ENCODE measurements at regions not wholly inside any gene's neighbourhood (a gene's known extent, or its start where the extent isn't known, plus 50 kb on each side); places are given as distances from the start of the nearest gene placed in this dataset.

DNA sequence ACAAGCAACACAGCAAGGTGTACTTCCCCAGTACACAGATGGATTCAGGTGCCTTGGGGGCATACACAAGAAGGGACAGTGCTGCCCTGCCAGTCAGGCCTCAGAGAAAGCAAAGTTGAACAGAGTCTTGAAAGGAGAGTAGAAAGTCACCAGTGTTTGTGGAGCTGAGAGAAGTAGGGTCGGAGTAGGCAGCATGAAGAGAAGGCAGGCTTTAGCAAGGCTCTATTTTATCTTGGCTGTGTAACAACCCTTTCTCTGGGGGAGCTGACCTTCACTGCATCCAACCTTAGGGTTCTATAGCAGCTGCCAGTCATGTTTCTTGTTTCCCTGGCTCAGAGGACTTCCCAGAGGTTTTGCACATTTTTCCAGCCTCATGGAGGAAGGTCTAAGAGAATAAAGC is 77.4 kb upstream of the BLID start:
- Histone ChIP-seq H3K27me3 (replicated peaks; ENCODE audit: control insufficient read depth, insufficient read depth, low read length) (no peaks in the 10 kb centered on the region), H3K36me3 (ENCODE audit: control insufficient read depth, insufficient read depth, low read length) (no peaks in the 10 kb centered on the region), H3K9me3 (no peaks in the 10 kb centered on the region), H3K4me3 (ENCODE audit: low read depth, low read length) (no peak overlapping the region), H3K4me1 (no peaks in the 10 kb centered on the region)
- CTCF ChIA-PET = no interaction called here
- TF ChIP-seq, protein P1, sequence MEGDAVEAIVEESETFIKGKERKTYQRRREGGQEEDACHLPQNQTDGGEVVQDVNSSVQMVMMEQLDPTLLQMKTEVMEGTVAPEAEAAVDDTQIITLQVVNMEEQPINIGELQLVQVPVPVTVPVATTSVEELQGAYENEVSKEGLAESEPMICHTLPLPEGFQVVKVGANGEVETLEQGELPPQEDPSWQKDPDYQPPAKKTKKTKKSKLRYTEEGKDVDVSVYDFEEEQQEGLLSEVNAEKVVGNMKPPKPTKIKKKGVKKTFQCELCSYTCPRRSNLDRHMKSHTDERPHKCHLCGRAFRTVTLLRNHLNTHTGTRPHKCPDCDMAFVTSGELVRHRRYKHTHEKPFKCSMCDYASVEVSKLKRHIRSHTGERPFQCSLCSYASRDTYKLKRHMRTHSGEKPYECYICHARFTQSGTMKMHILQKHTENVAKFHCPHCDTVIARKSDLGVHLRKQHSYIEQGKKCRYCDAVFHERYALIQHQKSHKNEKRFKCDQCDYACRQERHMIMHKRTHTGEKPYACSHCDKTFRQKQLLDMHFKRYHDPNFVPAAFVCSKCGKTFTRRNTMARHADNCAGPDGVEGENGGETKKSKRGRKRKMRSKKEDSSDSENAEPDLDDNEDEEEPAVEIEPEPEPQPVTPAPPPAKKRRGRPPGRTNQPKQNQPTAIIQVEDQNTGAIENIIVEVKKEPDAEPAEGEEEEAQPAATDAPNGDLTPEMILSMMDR (IDR thresholded peaks at IDR 0.05; ENCODE audit: insufficient read depth in 1 of 2, low read depth in 1 of 2, low read length in 1 of 2, severe bottlenecking in 1 of 2, unreplicated experiment in 1 of 2) = no peak
- Mint-ChIP-seq H3K36me3 (ENCODE audit: insufficient read depth, unreplicated experiment) (no peaks in the 10 kb centered on the region), H3K4me3 (ENCODE audit: unreplicated experiment) (no peak overlapping the region), H3K9me3 (ENCODE audit: unreplicated experiment) (no peaks in the 10 kb centered on the region), H3K27ac (ENCODE audit: unreplicated experiment) (no peak overlapping the region), H3K27me3 (ENCODE audit: insufficient read depth, unreplicated experiment) (peaks cover 20% of the 10 kb centered on the region), H3K4me1 (ENCODE audit: low read depth, unreplicated experiment) (no peaks in the 10 kb centered on the region)
- POLR2A ChIA-PET = no interaction called here
- no peak for DNase-seq
- BruUV-seq (replicated peaks) = no TSS peak
- intact Hi-C loops (cut with micrococcal nuclease; ENCODE audit: unreplicated experiment) = no loop called here

DNA sequence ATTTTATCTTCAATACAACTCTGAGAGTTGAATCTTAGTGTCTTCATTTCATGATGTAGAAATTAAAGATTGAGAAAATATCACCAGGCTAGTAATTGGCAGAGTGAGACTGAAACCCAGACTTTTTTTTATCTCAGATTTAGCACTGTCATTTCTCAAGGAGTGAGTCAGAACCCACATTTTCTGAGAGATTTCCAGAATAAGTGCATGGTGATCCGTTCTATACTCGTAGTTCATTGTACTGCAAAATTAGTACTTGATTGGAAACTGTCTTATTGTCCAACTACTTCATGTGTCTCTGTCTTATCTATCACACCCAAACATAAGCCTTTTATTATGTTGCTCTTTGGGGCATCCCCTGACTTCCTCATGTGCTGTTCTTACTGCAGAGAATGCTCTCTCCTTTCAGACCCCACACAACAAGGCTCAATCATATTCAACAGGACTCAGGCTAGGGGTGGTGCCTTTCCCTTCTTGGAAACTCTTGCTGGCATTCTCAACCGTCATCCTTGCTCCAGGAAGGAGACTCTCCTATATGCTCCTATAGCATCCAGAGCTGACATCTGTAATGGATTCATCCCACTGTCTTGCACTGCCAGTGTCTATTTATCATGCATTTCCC is 76.7 kb upstream of the BLID start:
- no peaks in the 10 kb centered on the region for H3K36me3 Mint-ChIP-seq (ENCODE audit: insufficient read depth, unreplicated experiment)
- H3K4me3 Mint-ChIP-seq (ENCODE audit: unreplicated experiment) = no peak overlapping the region
- ChIA-PET POLR2A (no interaction called here), CTCF (no interaction called here)
- H3K4me1 ChIP-seq = no peaks in the 10 kb centered on the region
- intact Hi-C loops (cut with micrococcal nuclease; ENCODE audit: unreplicated experiment) = no loop called here
- peaks cover 20% of the 10 kb centered on the region for H3K27me3 Mint-ChIP-seq (ENCODE audit: insufficient read depth, unreplicated experiment)
- no peaks in the 10 kb centered on the region for H3K36me3 ChIP-seq (ENCODE audit: control insufficient read depth, insufficient read depth, low read length)
- H3K27me3 ChIP-seq (replicated peaks; ENCODE audit: control insufficient read depth, insufficient read depth, low read length) = no peaks in the 10 kb centered on the region
- H3K9me3 ChIP-seq = no peaks in the 10 kb centered on the region
- no peak for DNase-seq
- no peaks in the 10 kb centered on the region for H3K9me3 Mint-ChIP-seq (ENCODE audit: unreplicated experiment)
- TF ChIP-seq, protein P1 (IDR thresholded peaks at IDR 0.05; ENCODE audit: insufficient read depth in 1 of 2, low read depth in 1 of 2, low read length in 1 of 2, severe bottlenecking in 1 of 2, unreplicated experiment in 1 of 2) = no peak
- BruUV-seq (replicated peaks) = no TSS peak
- H3K27ac Mint-ChIP-seq (ENCODE audit: unreplicated experiment) = no peak overlapping the region
- no peak overlapping the region for H3K4me3 ChIP-seq (ENCODE audit: low read depth, low read length)
- H3K4me1 Mint-ChIP-seq (ENCODE audit: low read depth, unreplicated experiment) = no peaks in the 10 kb centered on the region

DNA sequence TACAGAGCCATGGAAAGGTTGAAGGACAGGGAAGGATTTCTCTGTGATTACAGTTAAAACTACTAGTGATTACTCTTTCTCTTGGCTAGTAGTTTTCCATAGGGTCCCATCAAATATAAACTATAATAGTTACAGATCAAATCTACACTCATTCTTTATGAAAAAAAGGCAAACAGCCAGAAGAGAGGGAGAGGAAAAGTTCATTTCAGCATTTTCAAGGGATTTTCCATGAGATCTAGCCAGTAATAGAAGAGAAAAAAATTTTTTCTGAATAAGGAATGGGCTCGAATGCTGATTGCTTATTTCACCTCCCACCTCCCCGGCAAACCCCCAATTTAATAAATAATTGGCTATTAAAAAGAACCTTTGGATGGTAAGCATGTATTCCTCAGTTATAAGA is 74.8 kb upstream of the BLID start:
- Histone ChIP-seq H3K9me3 (no peaks in the 10 kb centered on the region; the same call in 1 of the 2 replicates), H3K27me3 (replicated peaks; ENCODE audit: control insufficient read depth, insufficient read depth, low read length) (no peaks in the 10 kb centered on the region), H3K4me1 (no peaks in the 10 kb centered on the region), H3K36me3 (ENCODE audit: control insufficient read depth, insufficient read depth, low read length) (no peaks in the 10 kb centered on the region), H3K4me3 (ENCODE audit: low read depth, low read length) (no peak overlapping the region)
- TF ChIP-seq, protein P1 (IDR thresholded peaks at IDR 0.05; ENCODE audit: insufficient read depth in 1 of 2, low read depth in 1 of 2, low read length in 1 of 2, severe bottlenecking in 1 of 2, unreplicated experiment in 1 of 2) = no peak
- ChIA-PET POLR2A (no interaction called here), CTCF (no interaction called here)
- DNase-seq = no peak
- peaks cover 17% of the 10 kb centered on the region for H3K27me3 Mint-ChIP-seq (ENCODE audit: insufficient read depth, unreplicated experiment)
- no peaks in the 10 kb centered on the region for H3K4me1 Mint-ChIP-seq (ENCODE audit: low read depth, unreplicated experiment)
- intact Hi-C loops (cut with micrococcal nuclease; ENCODE audit: unreplicated experiment) = no loop called here
- no peak overlapping the region for H3K27ac Mint-ChIP-seq (ENCODE audit: unreplicated experiment)
- H3K36me3 Mint-ChIP-seq (ENCODE audit: insufficient read depth, unreplicated experiment) = no peaks in the 10 kb centered on the region
- no TSS peak for BruUV-seq (replicated peaks)
- H3K4me3 Mint-ChIP-seq (ENCODE audit: unreplicated experiment) = no peak overlapping the region
- H3K9me3 Mint-ChIP-seq (ENCODE audit: unreplicated experiment) = no peaks in the 10 kb centered on the region

Measured in Caco-2 (cell line).